ENCODE measurements at regions not wholly inside any gene's neighbourhood (a gene's known extent, or its start where the extent isn't known, plus 50 kb on each side); places are given as distances from the start of the nearest gene placed in this dataset.
"Not testable (repeated sequence)": the region's sequence is repeated elsewhere in the genome, so short reads cannot be mapped to it uniquely, and the experiment has no call there.

GRCh38 chr9:108441251-108441650 lies 414.5 kb downstream of the ACTL7B start:
- no peak for DNase-seq

GRCh38 chr9:108439947-108440346 lies 415.8 kb downstream of the ACTL7B start:
- no peak for DNase-seq

GRCh38 chr9:108437656-108438055 lies 418.1 kb downstream of the ACTL7B start:
- DNase-seq: no peak

- DNase-seq: no peak
Observed at GRCh38 chr9:108436448-108436847, 419.3 kb downstream of the ACTL7B start.

GRCh38 chr9:108434502-108434901 lies 421.3 kb downstream of the ACTL7B start:
- DNase-seq: no peak

- DNase-seq: no peak
Observed at GRCh38 chr9:108434036-108434435, 421.8 kb downstream of the ACTL7B start.

- DNase-seq: no peak
Observed at GRCh38 chr9:108430655-108431054, 425.1 kb downstream of the ACTL7B start.

- no peak for DNase-seq
Observed at GRCh38 chr9:108427751-108428150, 428.0 kb downstream of the ACTL7B start.

- DNase-seq: not testable (repeated sequence)
Observed at GRCh38 chr9:108426421-108426940, 429.3 kb downstream of the ACTL7B start.

GRCh38 chr9:108423433-108423832 lies 432.4 kb downstream of the ACTL7B start:
- DNase-seq: no peak

- DNase-seq: no peak
Observed at GRCh38 chr9:108419379-108419778, 436.4 kb downstream of the ACTL7B start.

- no peak for DNase-seq
Observed at GRCh38 chr9:108417726-108418125, 438.1 kb downstream of the ACTL7B start.

GRCh38 chr9:108417312-108417711 lies 438.5 kb downstream of the ACTL7B start:
- no peak for DNase-seq

- no peak for DNase-seq
Observed at GRCh38 chr9:108416324-108416723, 439.5 kb downstream of the ACTL7B start.

- DNase-seq: no peak
Observed at GRCh38 chr9:108413809-108414208, 442.0 kb downstream of the ACTL7B start.

- DNase-seq: no peak
Observed at GRCh38 chr9:108412755-108413154, 443.0 kb downstream of the ACTL7B start.

GRCh38 chr9:108411632-108412031 lies 444.2 kb downstream of the ACTL7B start:
- no peak for DNase-seq

GRCh38 chr9:108410161-108410560 lies 445.6 kb downstream of the ACTL7B start:
- DNase-seq: no peak

GRCh38 chr9:108400297-108400696 lies 455.5 kb downstream of the ACTL7B start:
- DNase-seq: no peak

- DNase-seq: no peak
Observed at GRCh38 chr9:108399851-108400250, 455.9 kb downstream of the ACTL7B start.

- no peak for DNase-seq
Observed at GRCh38 chr9:108397286-108397685, 458.5 kb downstream of the ACTL7B start.

- DNase-seq: no peak
Observed at GRCh38 chr9:108396611-108397010, 459.2 kb downstream of the ACTL7B start.

GRCh38 chr9:108396193-108396592 lies 459.6 kb downstream of the ACTL7B start:
- no peak for DNase-seq

GRCh38 chr9:108395421-108395820 lies 460.4 kb downstream of the ACTL7B start:
- DNase-seq: no peak

GRCh38 chr9:108394726-108395125 lies 461.1 kb downstream of the ACTL7B start:
- DNase-seq: no peak

Data from stimulated activated CD4-positive, alpha-beta T cell treated with anti-CD3 and anti-CD28 coated beads, Interleukin-4, amount 100 ng/mL, for 24 hours (primary cell).